ENCODE measurements at regions not wholly inside any gene's neighbourhood (a gene's known extent, or its start where the extent isn't known, plus 50 kb on each side); places are given as distances from the start of the nearest gene placed in this dataset.
"Not testable (repeated sequence)": the region's sequence is repeated elsewhere in the genome, so short reads cannot be mapped to it uniquely, and the experiment has no call there.

DNA sequence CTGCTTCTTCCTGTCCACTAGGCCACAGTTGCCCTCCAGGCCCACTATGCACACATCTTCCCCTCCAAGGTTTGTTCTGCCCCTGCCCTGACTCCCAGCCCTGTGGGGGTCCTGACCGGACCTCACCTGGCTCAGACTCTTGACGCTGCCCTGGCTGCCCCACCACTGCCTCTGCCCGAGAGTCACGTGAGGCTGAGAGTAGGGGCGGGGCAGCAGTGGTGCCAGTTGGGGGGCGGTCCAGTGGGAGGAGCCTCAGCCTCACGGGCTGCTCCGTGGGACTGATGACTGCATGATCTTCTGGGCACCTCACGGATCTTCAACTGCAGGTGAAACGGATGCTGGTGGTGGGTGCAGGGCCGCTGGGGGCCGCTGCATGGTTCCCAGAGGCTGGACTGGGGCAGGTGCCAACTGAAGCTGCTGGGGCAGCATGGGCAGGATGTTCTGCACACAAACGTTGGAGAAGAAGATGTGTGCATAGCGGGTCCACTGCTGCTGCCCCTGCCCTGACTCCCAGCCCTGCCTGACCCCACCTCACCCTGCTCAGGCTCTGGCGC is 77.6 kb downstream of the HHIPL2 start:
- DNase-seq, result not testable (repeated sequence)

DNA sequence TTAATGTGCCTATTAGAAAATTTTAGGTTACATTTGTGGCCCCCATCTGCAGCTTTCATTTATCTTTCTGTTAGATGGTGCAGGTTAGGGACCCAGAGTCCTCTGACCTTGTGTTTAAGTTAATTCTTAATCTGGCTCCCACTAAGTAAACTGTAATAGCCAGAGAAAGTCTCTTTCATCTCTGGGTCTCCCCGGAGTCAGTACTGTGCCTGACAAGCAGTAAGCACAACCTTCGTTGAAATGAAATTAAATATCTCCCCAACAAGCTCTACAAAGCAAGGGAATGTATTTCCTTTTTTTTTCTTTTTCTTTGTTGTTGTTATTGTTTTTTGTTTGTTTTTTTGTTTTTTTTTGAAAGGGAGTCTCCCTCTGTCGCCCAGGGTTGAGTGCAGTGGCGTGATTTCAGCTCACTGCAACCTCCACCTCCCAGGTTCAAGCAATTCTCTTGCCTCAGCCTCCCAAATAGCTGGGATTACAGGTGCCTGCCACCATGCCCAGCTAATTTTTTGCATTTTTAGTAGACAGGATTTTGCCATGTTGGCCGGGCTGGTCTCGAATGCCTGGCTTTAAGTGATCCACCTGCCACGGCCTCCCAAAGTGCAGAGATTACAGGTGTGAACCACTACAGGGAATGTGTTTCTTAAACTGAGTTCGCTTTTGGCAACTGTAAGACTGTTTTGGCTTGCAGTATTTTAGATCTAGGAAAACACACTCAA is 81.6 kb downstream of the HHIPL2 start:
- H3K4me3 ChIP-seq, result peak overlapping the region in 1 of 2 donors; percentile 41
- no peaks in the 10 kb centered on the region for H3K4me1 ChIP-seq
- peak overlapping the region; percentile 78 to 82 for H3K27ac ChIP-seq
- H3K27me3 ChIP-seq, result no peaks in the 10 kb centered on the region
- no peaks in the 10 kb centered on the region for H3K9me3 ChIP-seq
- intact Hi-C loops (cut with DNase I; ENCODE audit: low total_unique reads), result loop anchor here (10.0 kb wide), 1 partner anchor 168 kb away; no protein-coding TSS in a partner anchor
- no peaks in the 10 kb centered on the region for H3K36me3 ChIP-seq
- no peak for TF ChIP-seq POLR2A (IDR thresholded peaks at IDR 0.05)
- TF ChIP-seq, protein P1, sequence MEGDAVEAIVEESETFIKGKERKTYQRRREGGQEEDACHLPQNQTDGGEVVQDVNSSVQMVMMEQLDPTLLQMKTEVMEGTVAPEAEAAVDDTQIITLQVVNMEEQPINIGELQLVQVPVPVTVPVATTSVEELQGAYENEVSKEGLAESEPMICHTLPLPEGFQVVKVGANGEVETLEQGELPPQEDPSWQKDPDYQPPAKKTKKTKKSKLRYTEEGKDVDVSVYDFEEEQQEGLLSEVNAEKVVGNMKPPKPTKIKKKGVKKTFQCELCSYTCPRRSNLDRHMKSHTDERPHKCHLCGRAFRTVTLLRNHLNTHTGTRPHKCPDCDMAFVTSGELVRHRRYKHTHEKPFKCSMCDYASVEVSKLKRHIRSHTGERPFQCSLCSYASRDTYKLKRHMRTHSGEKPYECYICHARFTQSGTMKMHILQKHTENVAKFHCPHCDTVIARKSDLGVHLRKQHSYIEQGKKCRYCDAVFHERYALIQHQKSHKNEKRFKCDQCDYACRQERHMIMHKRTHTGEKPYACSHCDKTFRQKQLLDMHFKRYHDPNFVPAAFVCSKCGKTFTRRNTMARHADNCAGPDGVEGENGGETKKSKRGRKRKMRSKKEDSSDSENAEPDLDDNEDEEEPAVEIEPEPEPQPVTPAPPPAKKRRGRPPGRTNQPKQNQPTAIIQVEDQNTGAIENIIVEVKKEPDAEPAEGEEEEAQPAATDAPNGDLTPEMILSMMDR (IDR thresholded peaks at IDR 0.05), result no peak
- DNase-seq, result no peak

More for the DNA sequence above, 77.6 kb downstream of the HHIPL2 start:
- intact Hi-C loops (cut with DNase I; ENCODE audit: low total_unique reads); H3K36me3 ChIP-seq; H3K4me3 ChIP-seq; H3K9me3 ChIP-seq; H3K27me3 ChIP-seq; H3K4me1 ChIP-seq; H3K27ac ChIP-seq: not testable (repeated sequence)

DNA sequence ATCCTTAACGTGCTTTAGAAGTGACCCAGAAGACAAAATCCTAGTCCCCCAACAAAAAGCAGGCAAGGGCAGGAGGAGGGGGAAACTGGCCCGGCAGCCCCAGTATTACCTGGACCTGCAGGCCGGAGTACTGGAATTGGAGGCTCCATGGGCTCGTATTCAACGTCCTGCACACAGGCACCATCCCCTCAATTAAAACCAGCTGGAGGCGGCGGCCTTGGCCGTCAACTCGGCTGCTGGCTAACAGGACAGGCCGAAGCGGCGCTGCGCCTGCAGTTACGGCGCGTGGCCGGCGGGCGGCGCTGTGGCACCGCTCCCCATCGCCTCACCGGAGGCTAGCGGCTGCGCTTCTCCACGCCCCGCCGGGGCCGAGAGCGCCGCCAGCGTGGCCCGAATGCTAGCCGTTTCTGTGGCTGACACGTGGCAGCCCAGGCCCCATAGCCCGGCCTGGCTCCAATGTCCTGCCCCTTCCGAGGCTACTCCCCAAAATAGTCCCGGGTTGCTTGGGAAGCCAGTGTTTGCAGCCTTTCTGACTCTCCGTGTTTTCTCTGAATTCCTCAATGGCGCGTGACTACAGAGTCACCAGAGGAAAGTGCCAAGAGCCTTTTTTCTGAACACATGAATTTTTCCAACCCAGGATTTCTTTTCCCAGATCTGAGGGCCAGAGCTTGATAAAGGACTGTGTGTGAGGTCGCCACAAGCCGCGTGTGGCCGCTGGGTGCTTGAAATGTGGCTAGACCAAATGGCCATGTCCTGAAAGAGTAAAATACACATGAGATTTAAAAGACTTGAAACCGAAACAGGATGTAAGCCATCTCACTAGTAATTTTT is 82.5 kb downstream of the HHIPL2 start:
- Histone ChIP-seq H3K4me3 (peak overlapping the region; percentile 22 to 41), H3K9me3 (no peaks in the 10 kb centered on the region), H3K4me1 (no peaks in the 10 kb centered on the region), H3K27ac (peak overlapping the region; percentile 78 to 82), H3K27me3 (no peaks in the 10 kb centered on the region), H3K36me3 (no peaks in the 10 kb centered on the region)
- intact Hi-C loops (cut with DNase I; ENCODE audit: low total_unique reads), result loop anchor here (10.0 kb wide), 1 partner anchor 169 kb away; no protein-coding TSS in a partner anchor
- DNase-seq, result peak; percentile 87 to 92
- TF ChIP-seq, protein P1 (IDR thresholded peaks at IDR 0.05), result peak; percentile 90 to 100 (median 100)
- peak; percentile 10 to 34 for TF ChIP-seq POLR2A (IDR thresholded peaks at IDR 0.05)

DNA sequence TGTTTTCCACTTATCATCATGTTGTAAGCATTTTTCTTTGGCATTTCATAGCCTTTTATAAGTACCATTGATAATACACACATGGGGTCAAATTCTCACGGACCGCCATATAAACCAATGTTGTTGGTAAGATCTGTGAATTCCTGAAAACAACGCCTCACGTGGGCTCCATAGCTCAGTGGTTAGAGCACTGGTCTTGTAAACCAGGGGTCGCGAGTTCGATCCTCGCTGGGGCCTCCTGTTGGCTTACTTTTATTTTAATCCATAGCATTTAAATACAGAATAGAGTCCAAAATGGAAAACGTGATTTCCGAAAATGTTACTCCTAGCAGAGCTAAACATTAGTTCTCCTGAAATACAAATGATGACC is 83.1 kb downstream of the HHIPL2 start:
- Histone ChIP-seq H3K36me3 (no peaks in the 10 kb centered on the region), H3K4me1 (no peaks in the 10 kb centered on the region), H3K27ac (peak overlapping the region; percentile 78 to 82), H3K4me3 (peak overlapping the region; percentile 22 to 41), H3K27me3 (no peaks in the 10 kb centered on the region), H3K9me3 (no peaks in the 10 kb centered on the region)
- intact Hi-C loops (cut with DNase I; ENCODE audit: low total_unique reads), result loop anchor here (10.0 kb wide), 1 partner anchor 170 kb away; no protein-coding TSS in a partner anchor
- TF ChIP-seq, protein P1 (IDR thresholded peaks at IDR 0.05), result no peak
- no peak for TF ChIP-seq POLR2A (IDR thresholded peaks at IDR 0.05)
- DNase-seq, result peak; percentile 51 to 61

DNA sequence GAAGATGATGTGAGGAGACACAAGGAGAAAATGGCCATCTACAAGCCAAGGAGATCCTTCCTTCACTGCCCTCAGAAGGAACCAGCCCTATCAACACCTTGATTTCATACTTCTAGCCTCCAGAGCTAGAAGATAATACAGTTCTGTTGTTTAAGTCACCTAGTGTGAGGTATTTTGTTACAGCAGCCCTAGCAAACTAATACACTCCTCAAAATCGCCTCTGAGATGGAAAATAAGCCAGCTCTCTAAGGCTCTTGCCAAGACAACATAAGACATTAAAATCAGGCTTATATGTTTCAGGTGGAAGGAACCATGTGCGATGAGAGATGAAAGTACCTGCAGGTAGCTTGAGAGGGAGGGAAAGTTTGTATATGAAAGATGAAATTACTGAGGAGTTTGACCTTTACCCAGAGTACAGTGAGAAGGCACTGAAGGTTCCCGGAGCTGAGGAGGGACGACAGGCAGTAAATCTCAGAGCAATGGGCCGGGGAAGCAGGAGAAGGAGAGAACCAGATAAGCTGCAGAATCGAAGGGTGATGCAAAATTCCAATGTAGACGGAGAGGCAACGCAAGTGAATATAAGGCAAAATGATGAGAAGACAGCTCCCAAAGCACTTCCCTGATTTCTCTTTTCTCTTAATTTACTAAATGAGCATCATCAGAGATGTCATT is 84.7 kb downstream of the HHIPL2 start:
- no peaks in the 10 kb centered on the region for H3K9me3 ChIP-seq
- H3K4me1 ChIP-seq, result no peaks in the 10 kb centered on the region
- intact Hi-C loops (cut with DNase I; ENCODE audit: low total_unique reads), result loop anchor here (10.0 kb wide), 1 partner anchor 172 kb away; no protein-coding TSS in a partner anchor
- no peak overlapping the region for H3K27ac ChIP-seq
- DNase-seq, result no peak
- no peak for TF ChIP-seq POLR2A (IDR thresholded peaks at IDR 0.05)
- TF ChIP-seq, protein P1 (IDR thresholded peaks at IDR 0.05), result no peak
- H3K36me3 ChIP-seq, result no peaks in the 10 kb centered on the region
- H3K4me3 ChIP-seq, result no peak overlapping the region
- no peaks in the 10 kb centered on the region for H3K27me3 ChIP-seq

All from uterus (tissue), 3 donors.